Retina (tissue), 1 donor: ENCODE measurements at regions not wholly inside any gene's neighbourhood (a gene's known extent, or its start where the extent isn't known, plus 50 kb on each side); places are given as distances from the start of the nearest gene placed in this dataset.

Experiments
- DNase-seq: peaks from one replicate; pipeline ENCODE4 v3.0.0-alpha.2; 2016

GRCh38 chr15:96692826-96693225 lies 362.3 kb downstream of the NR2F2 start:
- no peak for DNase-seq

DNA sequence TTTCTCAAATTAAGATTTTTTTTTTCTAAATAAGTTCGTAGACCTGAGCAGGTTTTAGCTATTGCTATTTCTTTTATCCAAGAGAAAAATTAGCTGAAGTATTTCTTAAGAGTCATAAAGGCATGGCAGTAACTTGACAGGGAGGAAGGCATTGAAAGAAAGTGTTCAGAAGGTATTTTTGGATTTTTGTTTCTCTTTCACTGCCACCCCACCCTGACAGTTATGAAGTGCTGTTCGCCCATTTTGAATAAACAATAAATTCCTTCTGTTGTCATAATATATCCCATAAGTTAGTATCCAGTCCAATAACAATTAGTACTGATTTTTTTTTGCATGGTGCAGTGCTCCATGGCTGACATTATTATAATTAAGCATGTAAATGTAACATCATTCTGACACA lies 363.0 kb downstream of the NR2F2 start:
- DNase-seq, result no peak

GRCh38 chr15:96693990-96694517 lies 363.6 kb downstream of the NR2F2 start:
- no peak for DNase-seq

GRCh38 chr15:96695426-96695825 lies 364.9 kb downstream of the NR2F2 start:
- DNase-seq, result no peak

DNA sequence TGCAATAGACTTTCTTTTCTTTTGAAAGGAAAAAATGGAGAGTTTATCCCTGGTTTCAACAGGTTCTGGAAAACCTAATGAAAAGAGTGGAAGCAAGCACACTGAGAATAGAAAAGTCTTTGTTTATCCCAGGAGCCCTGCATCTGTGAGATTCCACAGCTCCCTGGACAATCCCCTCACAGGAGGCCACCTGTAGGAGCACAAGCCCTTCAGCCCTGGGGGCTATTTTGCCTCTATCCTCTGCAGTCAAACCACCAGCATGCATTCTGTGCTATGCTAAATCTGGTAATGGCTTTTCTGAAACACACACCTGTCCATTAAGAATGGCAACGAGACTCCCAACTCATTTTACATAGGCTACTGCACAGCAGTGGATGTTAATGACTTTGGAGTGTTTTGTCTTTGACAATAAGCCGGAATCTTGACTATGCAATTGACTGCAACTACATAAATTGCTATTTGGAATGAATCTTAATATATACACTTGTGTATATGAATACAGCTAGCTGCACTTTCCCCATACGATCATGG lies 369.4 kb downstream of the NR2F2 start:
- no peak for DNase-seq

- DNase-seq, result no peak
Measured at GRCh38 chr15:96700555-96700954, 370.1 kb downstream of the NR2F2 start.

GRCh38 chr15:96701443-96701842 lies 370.9 kb downstream of the NR2F2 start:
- DNase-seq, result no peak

DNA sequence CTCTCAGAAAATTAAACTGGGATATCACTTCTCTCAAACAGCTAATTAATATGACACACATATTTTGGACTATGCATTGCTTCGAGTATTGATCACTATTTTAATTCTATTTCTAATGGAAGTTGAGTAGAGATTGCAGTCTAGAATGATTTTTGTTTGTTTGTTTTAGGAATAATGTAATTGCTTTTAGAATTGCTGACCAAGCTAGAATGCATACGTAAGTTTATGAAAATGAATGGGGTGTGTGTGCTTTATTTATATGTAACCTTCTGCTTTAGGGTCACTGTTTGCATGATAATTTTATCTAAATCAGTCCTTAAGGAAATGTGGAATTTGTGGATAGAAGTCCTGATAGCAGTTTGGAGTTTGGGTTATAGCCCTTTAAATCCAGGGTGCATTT lies 371.4 kb downstream of the NR2F2 start:
- DNase-seq, result no peak

DNA sequence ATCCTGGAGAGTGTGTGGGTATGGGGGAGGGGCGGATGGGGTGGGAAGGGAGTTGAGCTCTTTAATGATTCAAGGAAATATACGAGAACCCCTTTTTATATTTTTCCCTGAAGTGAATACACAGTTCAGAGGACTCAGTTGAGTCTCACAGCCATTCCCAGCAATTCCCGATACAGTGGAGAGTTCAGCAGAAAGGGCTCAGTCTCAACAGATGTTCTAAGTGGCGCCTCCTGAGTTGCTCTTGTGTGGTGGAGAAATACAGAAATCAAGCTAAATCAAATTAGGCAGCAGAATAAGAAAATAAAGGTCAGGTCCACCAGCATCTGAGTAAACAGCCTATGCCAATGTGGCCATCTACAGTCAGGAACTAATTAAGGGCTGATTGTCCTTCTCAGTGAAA lies 372.1 kb downstream of the NR2F2 start:
- DNase-seq, result no peak

DNA sequence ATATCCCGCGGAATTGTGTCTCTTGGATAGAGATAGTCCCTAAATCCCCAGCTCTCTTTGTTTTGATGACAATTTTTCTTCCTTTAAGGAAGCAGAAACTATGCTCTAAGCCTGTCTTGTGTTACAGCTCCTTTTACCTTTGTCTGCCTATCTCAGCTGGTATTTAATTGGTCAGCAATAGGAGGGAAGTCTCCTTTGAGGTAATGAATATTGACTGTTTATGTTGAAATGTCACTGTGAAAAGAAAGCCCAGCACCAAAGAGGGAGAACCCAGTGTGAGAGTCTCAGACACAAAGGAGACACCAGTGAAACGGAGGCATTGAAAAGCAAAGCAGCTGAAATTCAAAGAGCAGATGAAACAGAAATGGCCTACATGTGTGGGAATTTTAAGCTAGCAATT lies 372.6 kb downstream of the NR2F2 start:
- no peak for DNase-seq

DNA sequence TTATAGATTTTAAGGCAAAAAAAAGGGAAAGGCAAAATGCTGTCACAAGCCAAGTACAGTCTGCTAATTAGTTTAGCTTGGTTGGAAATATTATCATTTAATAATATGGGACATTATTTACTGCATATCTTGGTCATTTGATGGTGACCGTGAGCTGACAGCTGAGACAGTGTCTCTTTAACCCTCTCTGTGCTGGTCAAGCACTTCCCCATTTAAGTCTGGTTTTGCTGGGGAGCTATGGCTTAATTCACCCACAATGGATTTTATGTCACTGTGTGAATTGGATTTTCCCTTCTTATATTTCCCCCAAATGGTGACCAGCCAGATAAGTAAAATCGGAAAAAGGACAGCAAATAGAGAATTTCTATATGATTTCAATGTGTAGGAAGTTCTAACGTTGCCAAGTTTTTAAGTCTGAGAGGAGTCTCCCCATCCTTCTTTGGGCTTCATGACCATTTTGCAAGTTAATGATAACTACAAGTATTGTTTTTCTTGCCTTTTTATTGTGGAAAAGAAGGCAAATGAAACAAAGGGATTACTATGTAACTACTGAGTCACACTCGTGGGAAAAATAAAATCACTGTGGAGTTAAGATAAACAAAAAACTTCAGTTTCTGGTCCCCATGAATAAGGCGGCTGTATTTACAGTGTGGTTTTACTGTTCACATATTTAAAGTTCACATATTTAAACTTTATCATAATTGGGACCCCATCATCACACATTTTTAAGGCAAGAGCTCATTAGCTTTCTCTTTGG lies 373.5 kb downstream of the NR2F2 start:
- no peak for DNase-seq

DNA sequence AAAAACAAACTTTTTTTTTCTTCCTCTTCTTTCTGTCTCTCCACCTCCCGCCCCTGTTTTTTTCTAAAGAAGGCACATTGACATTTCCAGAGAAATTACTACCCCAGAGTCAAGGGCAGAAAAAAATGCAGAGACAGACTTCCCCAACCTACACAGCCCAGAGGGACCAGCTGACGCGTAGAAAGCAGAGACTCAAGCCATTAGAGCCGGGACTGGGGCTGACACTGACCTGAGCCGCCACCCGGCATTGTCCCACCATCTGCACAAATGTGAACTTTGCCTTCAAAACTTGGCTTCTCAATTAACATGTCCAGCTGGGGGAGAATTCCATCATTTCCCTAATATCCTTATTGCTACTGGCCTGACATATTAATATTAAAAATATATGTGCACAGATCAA lies 385.6 kb downstream of the NR2F2 start:
- no peak for DNase-seq

DNA sequence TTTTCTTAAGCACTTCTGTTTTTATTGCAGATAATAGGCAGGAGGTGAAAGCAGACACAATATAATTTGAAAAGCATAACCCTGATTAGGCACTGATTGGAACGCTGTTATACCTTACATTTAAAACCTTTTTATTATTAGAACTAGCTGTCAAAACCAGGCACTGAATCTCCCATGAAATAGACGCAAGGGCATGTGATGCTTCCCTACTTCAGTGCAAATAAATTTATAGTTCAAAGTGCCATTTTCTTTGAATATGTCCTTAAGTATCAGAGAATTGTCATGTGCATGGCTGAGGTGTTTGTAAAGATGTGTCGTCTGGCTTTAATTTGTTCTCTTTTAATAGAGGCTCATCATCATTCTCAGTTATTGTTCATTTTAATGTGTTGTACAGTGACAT lies 386.0 kb downstream of the NR2F2 start:
- DNase-seq, result no peak

GRCh38 chr15:96720251-96720650 lies 389.8 kb downstream of the NR2F2 start:
- DNase-seq, result no peak

DNA sequence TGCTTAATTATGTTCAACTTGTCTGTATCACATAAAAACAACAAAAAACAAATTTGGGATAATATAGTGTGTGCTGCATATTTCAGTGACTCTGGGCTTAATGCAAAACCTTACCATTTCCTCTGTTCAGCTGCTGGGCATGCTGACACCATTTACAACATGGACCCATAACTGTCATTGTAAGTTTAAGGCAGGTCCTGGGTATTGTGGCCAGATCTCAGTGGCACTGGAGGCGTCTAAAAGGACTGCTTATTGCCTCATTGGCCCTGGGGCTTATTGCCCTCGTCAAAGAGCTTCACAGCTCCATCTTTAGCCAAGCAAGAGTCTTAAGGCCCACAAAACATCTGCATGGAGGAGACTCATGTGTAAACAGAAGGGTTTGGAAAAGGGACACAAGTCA lies 390.2 kb downstream of the NR2F2 start:
- no peak for DNase-seq

GRCh38 chr15:96728591-96728990 lies 398.1 kb downstream of the NR2F2 start:
- DNase-seq, result no peak

DNA sequence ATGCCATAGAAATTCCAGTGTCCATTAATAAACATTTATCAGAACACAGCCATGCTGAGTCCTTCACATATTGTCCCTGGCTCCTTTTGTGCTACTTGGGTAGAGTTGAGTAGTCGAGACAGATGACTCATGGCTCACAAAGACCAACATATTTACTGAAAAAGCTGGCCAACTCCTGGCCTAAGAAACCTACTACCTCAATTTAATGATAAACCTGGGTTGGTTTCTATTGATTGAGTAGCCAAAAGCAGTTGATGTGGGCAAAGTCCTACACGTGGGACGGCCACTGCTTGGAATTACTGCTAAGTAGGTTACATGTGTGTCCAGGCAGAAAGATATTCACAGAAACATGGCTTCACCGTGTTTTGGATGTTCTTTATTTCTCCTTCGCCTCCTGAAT lies 402.2 kb downstream of the NR2F2 start:
- DNase-seq, result no peak

GRCh38 chr15:96733721-96734120 lies 403.2 kb downstream of the NR2F2 start:
- no peak for DNase-seq

DNA sequence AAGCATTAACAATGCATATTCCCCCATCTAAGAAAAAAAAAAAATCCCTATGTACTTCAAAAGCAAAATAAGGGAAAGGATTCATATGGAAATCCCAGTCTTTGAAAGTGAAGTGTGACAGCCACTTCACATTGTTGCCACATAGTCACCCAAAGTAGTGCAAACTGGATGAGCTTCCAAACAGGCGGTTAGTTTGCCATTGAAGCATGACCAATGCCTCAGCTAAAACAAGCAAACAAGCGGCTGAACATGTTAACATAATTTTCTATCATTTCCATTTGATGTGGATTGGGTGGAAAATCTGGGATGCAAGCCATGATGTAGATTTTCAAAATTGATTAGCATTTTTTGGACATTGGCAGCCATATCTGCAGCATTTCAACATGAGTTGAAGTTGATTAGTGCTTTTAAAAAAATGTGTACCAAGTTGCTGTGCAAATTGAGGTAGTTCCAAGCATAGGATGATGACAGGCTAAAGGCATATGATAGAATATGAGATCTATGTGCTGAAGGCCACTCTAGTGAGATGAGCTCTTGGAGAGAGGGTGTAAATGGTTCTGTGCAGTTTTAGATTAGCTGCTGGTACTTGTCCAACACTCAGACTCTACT lies 405.2 kb downstream of the NR2F2 start:
- no peak for DNase-seq

DNA sequence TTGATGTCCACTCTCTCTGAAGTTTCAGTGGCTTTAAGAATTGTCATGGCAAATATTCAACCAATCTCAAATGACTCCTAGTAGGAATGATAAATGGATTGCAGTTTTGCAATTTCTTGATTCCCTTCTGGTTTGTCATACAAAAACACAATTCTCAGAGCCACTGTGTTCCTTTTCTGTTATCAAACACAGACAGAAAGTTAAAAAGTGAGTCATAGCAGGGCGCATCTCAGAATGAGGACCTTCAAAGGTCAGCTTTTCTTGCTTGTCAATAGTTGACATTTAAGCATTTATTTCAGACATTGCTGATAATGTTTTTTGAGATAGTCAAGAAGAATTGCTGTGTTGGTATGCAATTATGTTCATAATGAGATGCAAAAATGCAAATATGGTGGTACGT lies 405.9 kb downstream of the NR2F2 start:
- DNase-seq, result no peak

GRCh38 chr15:96737408-96737807 lies 406.9 kb downstream of the NR2F2 start:
- DNase-seq, result no peak

DNA sequence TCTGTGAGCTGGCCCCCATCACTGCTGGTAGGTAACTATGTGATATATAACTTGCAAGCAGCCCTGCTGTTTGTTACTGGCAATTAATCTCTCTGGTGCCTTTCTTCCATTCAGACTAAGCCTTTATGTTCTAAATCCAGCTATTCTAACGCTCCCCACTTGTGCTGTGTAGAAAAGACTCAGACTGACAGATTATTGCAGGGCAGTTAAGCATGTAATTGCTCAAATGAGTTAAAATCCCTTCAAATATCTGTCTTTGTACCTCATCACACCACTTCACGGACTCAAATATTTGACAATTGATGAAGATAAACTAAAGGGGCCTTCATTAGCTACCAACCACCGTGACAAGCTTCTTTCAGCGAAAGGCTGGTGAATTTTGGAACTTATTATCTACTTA lies 416.2 kb downstream of the NR2F2 start:
- peak; percentile 77 for DNase-seq

DNA sequence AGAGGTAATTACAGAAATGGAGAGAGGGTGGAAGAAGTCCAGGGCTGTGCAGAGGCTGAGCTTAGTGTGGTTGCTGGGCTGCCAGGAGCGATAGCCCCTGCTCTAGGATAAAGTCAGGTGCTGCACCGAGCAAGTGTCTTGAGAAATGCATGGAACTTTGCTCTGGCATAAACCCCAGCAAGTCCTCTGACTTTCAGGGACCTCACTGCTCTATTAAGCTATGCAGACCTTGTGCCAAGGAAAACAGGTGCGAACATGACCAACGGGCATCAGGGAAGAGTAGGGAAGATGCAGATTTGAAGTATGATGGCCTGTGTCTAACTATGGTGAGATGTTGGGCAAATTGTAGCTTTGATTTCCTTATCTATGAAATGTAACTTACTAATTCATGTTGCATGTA lies 416.8 kb downstream of the NR2F2 start:
- no peak for DNase-seq

DNA sequence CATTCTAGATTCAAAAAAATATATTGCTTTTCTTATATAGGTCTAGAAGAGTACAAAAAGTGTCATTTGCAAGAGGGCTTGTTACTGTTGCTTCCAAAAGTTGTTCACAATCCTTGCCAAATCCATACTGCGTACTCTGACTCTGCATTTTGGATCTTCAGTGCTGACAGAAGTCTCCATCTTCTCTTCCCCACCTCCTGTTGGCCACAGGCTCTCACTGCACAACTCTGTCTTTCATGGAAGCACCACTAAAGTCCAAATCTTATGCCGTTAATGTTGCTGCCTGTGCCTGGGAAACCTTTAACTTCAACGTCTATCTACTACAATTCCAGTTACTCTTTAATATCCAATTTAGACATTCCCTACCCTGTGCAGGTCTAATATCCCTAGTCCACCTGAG lies 419.9 kb downstream of the NR2F2 start:
- no peak for DNase-seq
